H1 (cell line): ENCODE measurements at regions not wholly inside any gene's neighbourhood (a gene's known extent, or its start where the extent isn't known, plus 50 kb on each side); places are given as distances from the start of the nearest gene placed in this dataset.

Experiments
- CTCF ChIA-PET: fragments of 300-600 bp; sonication (Branson Sonifier 250); formaldehyde crosslinking; loops from one replicate; lab custom pipeline; 2021; ENCODE audit not compliant: partially characterized antibody; lab: Charles Lee
- POLR2A ChIA-PET: fragments of 300-600 bp; sonication (Branson Sonifier 250); formaldehyde crosslinking; loops from one replicate; lab custom pipeline; 2021; ENCODE audit warnings: inconsistent platforms; ENCODE audit not compliant: partially characterized antibody; lab: Charles Lee
- DNase-seq, 2 experiments: peaks; one replicate each; pipeline versions ENCODE4 v3.0.0 to v3.0.0-alpha.2; 2010 to 2022; ENCODE audit warnings: low spot score in 2 of 2, low read depth in 1 of 2, mixed read lengths in 1 of 2
- FAIRE-seq: peaks from 2 replicates; lab custom pipeline; 2011; peaks lifted over from hg19 to GRCh38; lab: Jason Lieb, UNC
- H2AFZ ChIP-seq: 2 replicates; pipeline ENCODE4 v1.8.1; 2012; ENCODE audit warnings: low read length, inconsistent platforms
- H2AK5ac ChIP-seq: 2 replicates; pipeline ENCODE4 v1.6.1; 2013; ENCODE audit warnings: low read depth, low read length
- H2BK120ac ChIP-seq: replicated peaks from 2 replicates; pipeline ENCODE3; 2013; ENCODE audit warnings: low read depth, low read length, inconsistent platforms
- H2BK12ac ChIP-seq: 2 replicates; pipeline ENCODE4 v1.6.1; 2013; ENCODE audit warnings: low read depth, low read length
- H2BK15ac ChIP-seq: 2 replicates; pipeline ENCODE4 v1.6.1; 2013; ENCODE audit warnings: low read length
- H2BK20ac ChIP-seq: 2 replicates; pipeline ENCODE4 v1.6.1; 2013; ENCODE audit warnings: low read length
- H2BK5ac ChIP-seq: 2 replicates; pipeline ENCODE4 v1.6.1; 2013; ENCODE audit warnings: low read depth, low read length
- H3K14ac ChIP-seq: 2 replicates; pipeline ENCODE4 v1.6.1; 2013; ENCODE audit warnings: inconsistent platforms; ENCODE audit not compliant: insufficient read length
- H3K18ac ChIP-seq: 2 replicates; pipeline ENCODE4 v1.6.1; 2013; ENCODE audit warnings: low read length; ENCODE audit errors: extremely low read depth
- H3K23ac ChIP-seq: 2 replicates; pipeline ENCODE4 v1.6.1; 2013; ENCODE audit warnings: inconsistent platforms; ENCODE audit not compliant: insufficient read length
- H3K23me2 ChIP-seq: 2 replicates; pipeline ENCODE4 v1.6.1; 2013; ENCODE audit warnings: low read depth, low read length
- H3K27ac ChIP-seq: 2 replicates; pipeline ENCODE4 v1.6.1; 2011; ENCODE audit warnings: low read depth, low read length, inconsistent platforms
- H3K27me3 ChIP-seq, 4 experiments: replicated peaks in 1 of 4; 1 replicate in 1 of 4; 2 replicates in 3 of 4; pipeline versions ENCODE4 v1.6.1 to v1.8.1; 2011 to 2013; ENCODE audit warnings: low read length in 3 of 4, mild to moderate bottlenecking in 3 of 4, inconsistent platforms in 2 of 4, mixed read lengths in 2 of 4, moderate library complexity in 1 of 4; ENCODE audit not compliant: control insufficient read depth in 3 of 4, insufficient read depth in 3 of 4; ENCODE audit errors: extremely low read depth in 1 of 4
- H3K36me3 ChIP-seq, 4 experiments: 2 replicates each; pipeline versions ENCODE4 v1.6.1 to v1.8.1; 2011 to 2013; ENCODE audit warnings: mild to moderate bottlenecking in 4 of 4, low read length in 3 of 4, moderate library complexity in 2 of 4, control low read depth in 1 of 4, inconsistent platforms in 1 of 4; ENCODE audit not compliant: insufficient read depth in 4 of 4, control insufficient read depth in 2 of 4
- H3K4ac ChIP-seq: replicated peaks from 2 replicates; pipeline ENCODE3; 2013; ENCODE audit warnings: low read length, low read depth, mixed read lengths, inconsistent platforms; ENCODE audit not compliant: insufficient read length
- H3K4me1 ChIP-seq, 4 experiments: replicated peaks in 1 of 4; 1 replicate in 1 of 4; 2 replicates in 3 of 4; pipeline versions ENCODE4 v1.6.1 to v1.8.1; 2011 to 2013; ENCODE audit warnings: low read length in 3 of 4, inconsistent platforms in 2 of 4, mixed read lengths in 1 of 4; ENCODE audit not compliant: insufficient read depth in 4 of 4, control insufficient read depth in 3 of 4
- H3K4me2 ChIP-seq, 2 experiments: 2 replicates each; pipeline versions ENCODE4 v1.6.1 to v1.8.1; 2011 to 2013; ENCODE audit warnings: low read depth in 2 of 2, low read length in 2 of 2, control low read depth in 1 of 2, inconsistent platforms in 1 of 2, mild to moderate bottlenecking in 1 of 2; ENCODE audit not compliant: insufficient read depth in 1 of 2
- H3K4me3 ChIP-seq, 4 experiments: fragments of 200-600, 300-600 bp in 1 of 4; sonication (generic), shearing (Covaris generic), sonication (Bioruptor Twin) in 1 of 4; 2 replicates each; pipeline versions ENCODE4 v1.5.1 to v1.8.1; 2011 to 2016; ENCODE audit warnings: low read length in 4 of 4, low read depth in 3 of 4, control low read depth in 2 of 4, inconsistent platforms in 2 of 4, mild to moderate bottlenecking in 2 of 4, mixed read lengths in 1 of 4, moderate library complexity in 1 of 4; ENCODE audit not compliant: insufficient read depth in 2 of 4; ENCODE audit errors: extremely low read depth in 1 of 4
- H3K56ac ChIP-seq: replicated peaks from 2 replicates; pipeline ENCODE3; 2013; ENCODE audit warnings: low read depth, mild to moderate bottlenecking, mixed read lengths, low read length, inconsistent platforms; ENCODE audit not compliant: insufficient read length
- H3K79me1 ChIP-seq: 2 replicates; pipeline ENCODE4 v1.6.1; 2013; ENCODE audit warnings: low read depth, low read length, control low read depth
- H3K79me2 ChIP-seq, 2 experiments: 2 replicates each; pipeline versions ENCODE4 v1.6.1 to v1.8.1; 2012 to 2013; ENCODE audit warnings: low read length in 2 of 2, mild to moderate bottlenecking in 2 of 2, inconsistent platforms in 1 of 2; ENCODE audit not compliant: insufficient read depth in 2 of 2, control insufficient read depth in 1 of 2
- H3K9ac ChIP-seq, 4 experiments: replicated peaks in 1 of 4; 1 replicate in 1 of 4; 2 replicates in 3 of 4; pipeline versions ENCODE4 v1.6.1 to v1.8.1; 2011 to 2013; ENCODE audit warnings: low read depth in 3 of 4, low read length in 3 of 4, control low read depth in 2 of 4, mild to moderate bottlenecking in 2 of 4, moderate library complexity in 2 of 4, inconsistent platforms in 1 of 4; ENCODE audit errors: extremely low read depth in 1 of 4
- H3K9me3 ChIP-seq, 2 experiments: 2 replicates each; pipeline versions ENCODE4 v1.6.1 to v1.8.1; 2012 to 2013; ENCODE audit warnings: mild to moderate bottlenecking in 2 of 2, moderate library complexity in 2 of 2, control low read depth in 1 of 2, inconsistent platforms in 1 of 2, low read depth in 1 of 2, low read length in 1 of 2, mixed read lengths in 1 of 2; ENCODE audit not compliant: insufficient read depth in 2 of 2
- H4K20me1 ChIP-seq, 2 experiments: replicated peaks in 1 of 2; 2 replicates each; pipeline versions ENCODE3 to v1.8.1; 2011 to 2013; ENCODE audit warnings: inconsistent platforms in 2 of 2, low read length in 2 of 2, mild to moderate bottlenecking in 1 of 2; ENCODE audit not compliant: insufficient read depth in 2 of 2, control insufficient read depth in 1 of 2
- H4K5ac ChIP-seq: 2 replicates; pipeline ENCODE4 v1.6.1; 2013; ENCODE audit warnings: low read length, low read depth, mixed read lengths, inconsistent platforms; ENCODE audit not compliant: insufficient read length
- H4K8ac ChIP-seq: 2 replicates; pipeline ENCODE4 v1.8.0; 2013; ENCODE audit warnings: mild to moderate bottlenecking, moderate library complexity, low read length, inconsistent platforms; ENCODE audit not compliant: insufficient read depth; ENCODE audit errors: extremely low read depth
- H4K91ac ChIP-seq: replicated peaks from 2 replicates; pipeline ENCODE3; 2013; ENCODE audit warnings: low read length, mixed read lengths, inconsistent platforms; ENCODE audit not compliant: insufficient read length
- WGBS, 2 experiments: shearing (Covaris generic) in 1 of 2; methylation state at CpG; one replicate each; pipeline versions ENCODE4 v1.1.6 to v1.1.7; 2013 to 2015; ENCODE audit warnings: low lambda C conversion rate in 2 of 2, mixed read lengths in 2 of 2, inconsistent platforms in 1 of 2, low coverage in 1 of 2, missing lambda C conversion rate in 1 of 2; ENCODE audit not compliant: insufficient replicate concordance in 2 of 2, insufficient coverage in 1 of 2, insufficient read length in 1 of 2; ENCODE audit errors: extremely low coverage in 1 of 2, missing lambda C conversion rate in 1 of 2; 5-methylcytosine and 5-hydroxymethylcytosine counted together

DNA sequence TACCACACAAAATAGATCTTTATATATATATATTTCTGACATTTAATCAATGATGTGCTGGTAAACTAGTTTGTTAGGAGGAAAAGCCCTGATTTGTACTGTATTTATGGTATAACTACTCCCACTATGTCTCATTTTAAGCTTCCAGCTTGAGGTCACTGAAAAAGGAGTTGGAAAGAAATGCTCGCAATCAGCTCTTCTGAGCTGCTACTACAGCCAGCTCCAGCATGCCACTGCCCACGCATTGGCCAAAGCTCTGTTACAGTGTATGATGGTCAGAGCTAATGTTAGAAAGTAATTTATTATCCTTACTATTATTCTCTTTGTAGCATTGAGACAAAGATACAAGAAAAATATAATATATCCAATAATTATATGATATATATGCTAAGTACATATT lies 55.0 kb upstream of the PCED1B start:
- H3K27ac ChIP-seq: no peak overlapping the region
- WGBS, 2 experiments: 90% methylated on average over 2 of the region's 2 CpGs; no CpG with 5 or more reads in 1 of the 2 experiments
- no peak overlapping the region for H3K56ac ChIP-seq
- H3K4me1 ChIP-seq: no peaks in the 10 kb centered on the region
- H4K20me1 ChIP-seq: no peaks in the 10 kb centered on the region
- H3K14ac ChIP-seq: no peak overlapping the region
- H2BK5ac ChIP-seq: no peak overlapping the region
- H2AK5ac ChIP-seq: no peak overlapping the region
- H2AFZ ChIP-seq: no peak overlapping the region
- H4K8ac ChIP-seq: no peak overlapping the region
- DNase-seq (no peak), FAIRE-seq (no peak)
- no peak overlapping the region for H3K9ac ChIP-seq
- H4K5ac ChIP-seq: no peak overlapping the region
- no peak overlapping the region for H2BK20ac ChIP-seq
- no peak overlapping the region for H3K23ac ChIP-seq
- no peak overlapping the region for H3K4me3 ChIP-seq
- no peaks in the 10 kb centered on the region for H3K36me3 ChIP-seq
- no peaks in the 10 kb centered on the region for H3K79me1 ChIP-seq
- H3K79me2 ChIP-seq: no peaks in the 10 kb centered on the region
- H2BK120ac ChIP-seq: no peak overlapping the region
- no peak overlapping the region for H3K4ac ChIP-seq
- no peak overlapping the region for H2BK15ac ChIP-seq
- ChIA-PET POLR2A (interaction anchor here (1.0 to 1.3 kb wide), 2 partner anchors 144 to 651 kb away, joined by 3 read pairs; no protein-coding TSS in a partner anchor), CTCF (interaction anchor here (0.6 to 2.6 kb wide), 6 partner anchors 8 to 454 kb away, joined by 3 to 12 read pairs (median 4); no protein-coding TSS in a partner anchor)
- H3K4me2 ChIP-seq: no peak overlapping the region
- no peak overlapping the region for H3K18ac ChIP-seq
- H4K91ac ChIP-seq: no peak overlapping the region
- no peaks in the 10 kb centered on the region; the same call in 1 of the 2 replicates for H3K23me2 ChIP-seq
- H3K27me3 ChIP-seq: peaks cover 0 to 1% (median 0%) of the 10 kb centered on the region in 4 experiments; a peak in 2 of 7 replicates
- H3K9me3 ChIP-seq: no peaks in the 10 kb centered on the region
- no peak overlapping the region for H2BK12ac ChIP-seq
